ENCODE measurements at regions not wholly inside any gene's neighbourhood (a gene's known extent, or its start where the extent isn't known, plus 50 kb on each side); places are given as distances from the start of the nearest gene placed in this dataset.

- H3K4me1 ChIP-seq, result no peaks in the 10 kb centered on the region
- TF ChIP-seq POLR2AphosphoS5 (IDR thresholded peaks at IDR 0.05) (no peak), CTCF (IDR thresholded peaks at IDR 0.05) (no peak), EP300 (IDR thresholded peaks at IDR 0.05) (no peak), POLR2A (IDR thresholded peaks at IDR 0.05) (no peak)
- H3K27ac ChIP-seq, result no peak overlapping the region
- H3K9me3 ChIP-seq, result no peaks in the 10 kb centered on the region
- no peak overlapping the region for H3K4me3 ChIP-seq
- 87 to 88% methylated on average over 2 of the region's 2 CpGs for WGBS, 2 donors
- no peaks in the 10 kb centered on the region for H3K27me3 ChIP-seq
- ATAC-seq (ENCODE audit: low FRiP score in 2 of 2), result no peak
- no peaks in the 10 kb centered on the region for H3K36me3 ChIP-seq
- DNase-seq, result no peak
These were observed 259.2 kb downstream of the PCDH7 start for GRCh38 chr4:30979402-30979801.

- DNase-seq (no peak), ATAC-seq (ENCODE audit: low FRiP score in 2 of 2) (no peak)
- Histone ChIP-seq H3K27me3 (no peaks in the 10 kb centered on the region), H3K4me3 (no peak overlapping the region), H3K9me3 (no peaks in the 10 kb centered on the region), H3K4me1 (no peaks in the 10 kb centered on the region), H3K27ac (no peak overlapping the region), H3K36me3 (no peaks in the 10 kb centered on the region)
- no peak for TF ChIP-seq POLR2A (IDR thresholded peaks at IDR 0.05)
- no peak for TF ChIP-seq CTCF (IDR thresholded peaks at IDR 0.05)
- no peak for TF ChIP-seq POLR2AphosphoS5 (IDR thresholded peaks at IDR 0.05)
- TF ChIP-seq EP300 (IDR thresholded peaks at IDR 0.05), result no peak
- WGBS, 2 donors, result 86 to 100% methylated on average over 1 of the region's 1 CpG
These were observed 269.3 kb downstream of the PCDH7 start for GRCh38 chr4:30989508-30989907.

- Histone ChIP-seq H3K4me1 (no peaks in the 10 kb centered on the region), H3K27me3 (no peaks in the 10 kb centered on the region), H3K9me3 (no peaks in the 10 kb centered on the region), H3K36me3 (no peaks in the 10 kb centered on the region), H3K4me3 (no peak overlapping the region), H3K27ac (no peak overlapping the region)
- TF ChIP-seq CTCF (IDR thresholded peaks at IDR 0.05) (no peak), EP300 (IDR thresholded peaks at IDR 0.05) (no peak), POLR2A (IDR thresholded peaks at IDR 0.05) (no peak), POLR2AphosphoS5 (IDR thresholded peaks at IDR 0.05) (no peak)
- WGBS, 2 donors, result 80 to 87% methylated on average over 2 of the region's 2 CpGs
- no peak for DNase-seq
- no peak for ATAC-seq (ENCODE audit: low FRiP score in 2 of 2)
These were observed 276.7 kb downstream of the PCDH7 start for GRCh38 chr4:30996841-30997240.

- Histone ChIP-seq H3K9me3 (no peaks in the 10 kb centered on the region), H3K27me3 (no peaks in the 10 kb centered on the region), H3K36me3 (no peaks in the 10 kb centered on the region), H3K4me3 (no peak overlapping the region), H3K4me1 (no peaks in the 10 kb centered on the region), H3K27ac (no peak overlapping the region)
- no peak for DNase-seq
- TF ChIP-seq POLR2AphosphoS5 (IDR thresholded peaks at IDR 0.05), result no peak
- TF ChIP-seq EP300 (IDR thresholded peaks at IDR 0.05), result no peak
- TF ChIP-seq POLR2A (IDR thresholded peaks at IDR 0.05), result no peak
- TF ChIP-seq CTCF (IDR thresholded peaks at IDR 0.05), result no peak
- 74 to 83% methylated on average over 5 of the region's 5 CpGs for WGBS, 2 donors
- no peak for ATAC-seq (ENCODE audit: low FRiP score in 2 of 2)
These were observed 284.9 kb downstream of the PCDH7 start for GRCh38 chr4:31005037-31005436.

- H3K9me3 ChIP-seq, result no peaks in the 10 kb centered on the region
- 67 to 71% methylated on average over 2 of the region's 2 CpGs for WGBS, 2 donors
- TF ChIP-seq CTCF (IDR thresholded peaks at IDR 0.05), result no peak
- TF ChIP-seq EP300 (IDR thresholded peaks at IDR 0.05), result no peak
- TF ChIP-seq POLR2A (IDR thresholded peaks at IDR 0.05), result no peak
- TF ChIP-seq POLR2AphosphoS5 (IDR thresholded peaks at IDR 0.05), result no peak
These were observed 287.7 kb downstream of the PCDH7 start for GRCh38 chr4:31007858-31008257.

More at GRCh38 chr4:31007858-31008257, 287.7 kb downstream of the PCDH7 start:
- no peaks in the 10 kb centered on the region for H3K27me3 ChIP-seq
- no peak overlapping the region for H3K4me3 ChIP-seq
- H3K27ac ChIP-seq, result no peak overlapping the region
- no peaks in the 10 kb centered on the region for H3K4me1 ChIP-seq
- H3K36me3 ChIP-seq, result no peaks in the 10 kb centered on the region
- no peak for ATAC-seq (ENCODE audit: low FRiP score in 2 of 2)
- no peak for DNase-seq
